ENCODE measurements at regions not wholly inside any gene's neighbourhood (a gene's known extent, or its start where the extent isn't known, plus 50 kb on each side); places are given as distances from the start of the nearest gene placed in this dataset.
"Not testable (repeated sequence)": the region's sequence is repeated elsewhere in the genome, so short reads cannot be mapped to it uniquely, and the experiment has no call there.

DNA sequence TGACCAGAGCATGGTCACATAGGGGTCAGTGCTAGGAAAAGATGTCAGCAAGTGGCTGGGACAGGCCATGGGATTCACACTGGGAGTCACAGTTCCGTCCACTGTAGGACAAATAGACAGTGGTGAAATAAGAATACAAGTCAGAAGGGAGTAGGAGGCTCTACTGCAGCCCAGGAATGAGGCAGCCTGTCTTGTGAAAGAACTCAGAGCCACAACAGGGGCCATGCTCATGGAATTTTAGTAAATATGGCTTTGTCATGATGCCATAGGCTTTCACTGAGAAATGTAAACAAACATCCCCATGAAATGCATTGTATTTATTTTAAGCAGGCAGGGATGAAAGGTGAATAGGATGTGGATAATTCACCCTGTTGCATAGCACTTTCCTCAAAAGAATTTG, 504.3 kb downstream of the SOX11 start:
- H3K4me3 ChIP-seq (ENCODE audit: low read depth, low read length), result no peak overlapping the region
- CTCF ChIA-PET, result no interaction called here
- H3K36me3 ChIP-seq (ENCODE audit: control insufficient read depth, insufficient read depth, low read length), result no peaks in the 10 kb centered on the region
- TF ChIP-seq, protein P1, sequence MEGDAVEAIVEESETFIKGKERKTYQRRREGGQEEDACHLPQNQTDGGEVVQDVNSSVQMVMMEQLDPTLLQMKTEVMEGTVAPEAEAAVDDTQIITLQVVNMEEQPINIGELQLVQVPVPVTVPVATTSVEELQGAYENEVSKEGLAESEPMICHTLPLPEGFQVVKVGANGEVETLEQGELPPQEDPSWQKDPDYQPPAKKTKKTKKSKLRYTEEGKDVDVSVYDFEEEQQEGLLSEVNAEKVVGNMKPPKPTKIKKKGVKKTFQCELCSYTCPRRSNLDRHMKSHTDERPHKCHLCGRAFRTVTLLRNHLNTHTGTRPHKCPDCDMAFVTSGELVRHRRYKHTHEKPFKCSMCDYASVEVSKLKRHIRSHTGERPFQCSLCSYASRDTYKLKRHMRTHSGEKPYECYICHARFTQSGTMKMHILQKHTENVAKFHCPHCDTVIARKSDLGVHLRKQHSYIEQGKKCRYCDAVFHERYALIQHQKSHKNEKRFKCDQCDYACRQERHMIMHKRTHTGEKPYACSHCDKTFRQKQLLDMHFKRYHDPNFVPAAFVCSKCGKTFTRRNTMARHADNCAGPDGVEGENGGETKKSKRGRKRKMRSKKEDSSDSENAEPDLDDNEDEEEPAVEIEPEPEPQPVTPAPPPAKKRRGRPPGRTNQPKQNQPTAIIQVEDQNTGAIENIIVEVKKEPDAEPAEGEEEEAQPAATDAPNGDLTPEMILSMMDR (IDR thresholded peaks at IDR 0.05; ENCODE audit: insufficient read depth, low read depth, low read length), result no peak
- no peak for DNase-seq (ENCODE audit: low read depth)
- POLR2A ChIA-PET, result no interaction called here
- no peaks in the 10 kb centered on the region for H3K27me3 ChIP-seq (ENCODE audit: control insufficient read depth, insufficient read depth, low read length)

DNA sequence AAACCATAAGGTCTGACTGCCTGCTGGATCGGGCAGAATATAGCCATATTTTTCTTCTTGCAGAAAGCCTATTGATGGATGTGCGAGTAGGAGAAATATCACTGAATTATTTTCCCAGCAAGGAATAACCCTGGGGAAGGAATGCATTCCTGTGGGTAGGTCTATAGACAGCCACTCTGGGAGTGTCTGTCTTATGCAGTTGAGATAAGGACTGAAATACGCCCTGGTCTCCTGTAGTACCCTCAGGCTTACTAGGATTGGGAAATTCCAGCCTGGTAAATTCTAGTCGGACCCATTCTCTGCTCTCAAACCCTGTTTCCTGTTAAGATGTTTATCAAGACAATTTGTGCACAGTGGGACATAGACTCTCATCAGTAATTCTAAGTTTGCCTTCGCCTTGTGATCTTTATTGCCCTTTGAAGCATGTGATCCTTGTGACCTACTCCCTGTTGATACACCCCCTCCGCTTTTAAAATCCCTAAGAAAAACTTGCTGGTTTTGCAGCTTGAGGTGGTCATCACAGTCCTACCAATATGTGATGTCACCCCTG, 506.3 kb downstream of the SOX11 start:
- POLR2A ChIA-PET, CTCF ChIA-PET: not testable (repeated sequence)

DNA sequence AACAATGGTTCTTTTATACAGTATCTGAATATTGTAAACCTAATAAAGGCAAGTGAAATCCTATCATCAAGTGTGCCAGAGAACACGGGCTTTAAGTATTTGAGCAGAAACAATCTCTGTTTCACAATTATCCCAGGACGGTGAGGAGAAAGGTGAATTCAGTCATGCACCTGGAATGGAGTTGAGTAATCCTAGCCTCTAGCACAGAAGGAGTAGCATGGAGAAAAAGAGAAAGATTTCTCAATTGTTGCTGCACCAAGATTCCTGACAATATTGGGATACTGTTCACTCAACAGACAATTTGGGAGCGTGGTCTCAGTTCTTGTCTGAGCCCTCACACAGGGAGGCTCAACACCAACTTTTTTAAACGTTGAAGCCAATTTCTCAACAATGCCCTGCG, 510.6 kb downstream of the SOX11 start:
- CTCF ChIA-PET, result interaction anchor here (0.7 kb wide), 1 partner anchor 37 kb away, joined by 3 read pairs; no protein-coding TSS in a partner anchor
- Histone ChIP-seq H3K36me3 (ENCODE audit: control insufficient read depth, insufficient read depth, low read length) (no peaks in the 10 kb centered on the region), H3K27me3 (ENCODE audit: control insufficient read depth, insufficient read depth, low read length) (no peaks in the 10 kb centered on the region), H3K4me3 (ENCODE audit: low read depth, low read length) (no peak overlapping the region)
- DNase-seq (ENCODE audit: low read depth), result no peak
- TF ChIP-seq, protein P1 (IDR thresholded peaks at IDR 0.05; ENCODE audit: insufficient read depth, low read depth, low read length), result no peak
- POLR2A ChIA-PET, result no interaction called here

More for the DNA sequence above, 506.3 kb downstream of the SOX11 start:
- H3K27me3 ChIP-seq (ENCODE audit: control insufficient read depth, insufficient read depth, low read length); DNase-seq (ENCODE audit: low read depth); H3K36me3 ChIP-seq (ENCODE audit: control insufficient read depth, insufficient read depth, low read length); H3K4me3 ChIP-seq (ENCODE audit: low read depth, low read length): not testable (repeated sequence)

DNA sequence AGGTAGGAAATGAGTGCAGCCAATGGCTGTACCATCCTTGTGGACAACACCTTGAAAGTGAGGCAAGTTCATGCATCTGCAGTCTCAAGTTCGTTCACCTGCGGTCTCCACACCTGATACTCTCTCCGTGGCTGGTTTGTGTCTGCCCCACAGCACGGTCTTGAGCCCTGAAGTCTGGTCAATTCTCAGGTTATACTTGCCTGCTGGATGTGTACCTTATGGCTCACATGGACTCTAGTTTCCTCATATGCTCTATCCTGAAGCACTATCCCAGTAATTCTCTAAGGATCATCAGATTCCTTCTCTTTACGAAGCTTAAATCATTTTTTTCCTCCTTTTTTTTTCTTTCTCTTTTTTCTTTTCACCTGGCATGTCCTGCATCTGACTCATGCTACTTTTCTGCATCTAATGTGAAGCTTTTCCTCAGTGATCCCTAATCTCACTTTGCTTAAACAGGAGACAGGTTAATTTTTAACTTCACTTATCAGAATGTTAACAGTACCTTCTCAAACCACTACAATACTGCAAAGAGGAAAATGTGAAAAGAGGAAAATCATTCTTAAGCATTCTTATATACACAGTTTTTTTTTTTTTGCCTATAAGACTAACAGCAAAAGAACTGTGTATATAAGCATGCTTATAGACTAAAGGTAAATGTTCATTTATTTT, 511.2 kb downstream of the SOX11 start:
- no peak for DNase-seq (ENCODE audit: low read depth)
- CTCF ChIA-PET, result interaction anchor here (0.7 kb wide), 1 partner anchor 10 kb away, joined by 3 read pairs; no protein-coding TSS in a partner anchor
- Histone ChIP-seq H3K4me3 (ENCODE audit: low read depth, low read length) (no peak overlapping the region), H3K27me3 (ENCODE audit: control insufficient read depth, insufficient read depth, low read length) (no peaks in the 10 kb centered on the region), H3K36me3 (ENCODE audit: control insufficient read depth, insufficient read depth, low read length) (no peaks in the 10 kb centered on the region)
- POLR2A ChIA-PET, result no interaction called here
- TF ChIP-seq, protein P1 (IDR thresholded peaks at IDR 0.05; ENCODE audit: insufficient read depth, low read depth, low read length), result no peak

DNA sequence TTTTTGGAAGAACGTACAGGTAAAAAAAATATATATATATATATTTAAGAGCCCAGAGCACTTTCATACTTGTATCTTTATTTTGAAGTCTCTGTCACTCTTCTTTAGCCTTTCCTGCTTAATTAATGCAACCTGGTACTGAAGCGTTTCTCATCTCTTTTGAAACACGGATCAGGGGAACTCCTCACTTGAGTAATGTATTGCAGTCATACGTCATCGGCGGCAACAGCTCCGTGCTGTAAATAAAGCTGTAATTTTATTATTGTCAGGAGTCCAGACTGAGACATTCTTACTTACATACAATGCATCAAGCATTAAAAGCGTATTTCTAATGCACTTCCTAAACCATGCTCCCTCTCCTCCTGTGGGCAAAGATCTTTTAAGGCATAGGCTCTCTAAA, 514.7 kb downstream of the SOX11 start:
- no peaks in the 10 kb centered on the region for H3K36me3 ChIP-seq (ENCODE audit: control insufficient read depth, insufficient read depth, low read length)
- H3K4me3 ChIP-seq (ENCODE audit: low read depth, low read length), result no peak overlapping the region
- H3K27me3 ChIP-seq (ENCODE audit: control insufficient read depth, insufficient read depth, low read length), result no peaks in the 10 kb centered on the region
- POLR2A ChIA-PET, result no interaction called here
- TF ChIP-seq, protein P1 (IDR thresholded peaks at IDR 0.05; ENCODE audit: insufficient read depth, low read depth, low read length), result no peak
- CTCF ChIA-PET, result no interaction called here
- no peak for DNase-seq (ENCODE audit: low read depth)

DNA sequence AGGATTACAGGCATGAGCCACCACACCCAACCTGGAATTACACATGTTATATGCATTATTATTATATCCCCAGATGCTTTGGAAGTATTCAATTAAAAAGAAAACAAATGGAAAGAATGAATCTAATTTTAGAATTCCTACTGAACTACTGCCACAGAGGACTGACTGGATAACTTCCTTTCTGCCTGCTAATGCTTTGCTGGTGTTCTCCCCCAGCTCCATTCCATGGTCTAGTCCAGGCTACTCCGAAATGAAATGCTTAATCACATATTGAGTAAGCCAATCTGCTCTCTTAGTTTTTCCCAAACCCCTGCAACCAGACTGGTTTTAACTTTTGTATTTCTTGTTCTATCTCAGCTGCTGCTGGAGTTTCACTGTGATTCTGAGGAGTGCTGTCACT, 519.1 kb downstream of the SOX11 start:
- TF ChIP-seq, protein P1 (IDR thresholded peaks at IDR 0.05; ENCODE audit: insufficient read depth, low read depth, low read length), result no peak
- POLR2A ChIA-PET, result no interaction called here

More for the DNA sequence above, 519.1 kb downstream of the SOX11 start:
- no peaks in the 10 kb centered on the region for H3K36me3 ChIP-seq (ENCODE audit: control insufficient read depth, insufficient read depth, low read length)
- no peak for DNase-seq (ENCODE audit: low read depth)
- H3K4me3 ChIP-seq (ENCODE audit: low read depth, low read length), result no peak overlapping the region
- H3K27me3 ChIP-seq (ENCODE audit: control insufficient read depth, insufficient read depth, low read length), result no peaks in the 10 kb centered on the region
- CTCF ChIA-PET, result no interaction called here
